OCI-LY7 (cell line): ENCODE measurements at regions not wholly inside any gene's neighbourhood (a gene's known extent, or its start where the extent isn't known, plus 50 kb on each side); places are given as distances from the start of the nearest gene placed in this dataset.

Experiments
- CTCF ChIP-seq: fragments of 200-600 bp; sonication (generic); conservative IDR thresholded peaks from 2 replicates; pipeline ENCODE4 v1.5.1; 2014; ENCODE audit warnings: mild to moderate bottlenecking, antibody characterized with exemption, low read length, moderate library complexity, mixed read lengths
- EZH2phosphoT487 ChIP-seq: fragments of 200-600 bp; sonication (generic); IDR thresholded peaks from 2 replicates; pipeline ENCODE4 v1.6.1; 2018; ENCODE audit warnings: low read depth, borderline replicate concordance, mild to moderate bottlenecking, mixed run types, antibody characterized with exemption, low read length, moderate library complexity, mixed read lengths

GRCh38 chr18:73924307-73924706 is 223.3 kb downstream of the FBXO15 start:
- TF ChIP-seq CTCF (no peak), EZH2phosphoT487 (no peak)
